Endothelial cell of umbilical vein (primary cell): ENCODE measurements at regions not wholly inside any gene's neighbourhood (a gene's known extent, or its start where the extent isn't known, plus 50 kb on each side); places are given as distances from the start of the nearest gene placed in this dataset.

Experiments used
- BruUV-seq: library from RNA; stranded (reverse); fragments of 400-500 nt; replicated peaks from 2 replicates; lab custom pipeline; 2021; lab: Mats Ljungman, UMichigan
- CTCF ChIA-PET: fragments of 300-600, 350-600 bp; sonication (Branson Sonifier 250); formaldehyde crosslinking; loops from one replicate; lab custom pipeline; 2021; ENCODE audit warnings: antibody characterized with exemption, inconsistent platforms; lab: Charles Lee
- POLR2A ChIA-PET: fragments of 300-600, 350-600 bp; sonication (Branson Sonifier 250); formaldehyde crosslinking; loops from one replicate; lab custom pipeline; 2021; ENCODE audit warnings: antibody characterized with exemption, inconsistent platforms; lab: Charles Lee
- DNase-seq: peaks from one replicate; pipeline ENCODE4 v3.0.0-alpha.2; 2011; ENCODE audit warnings: low read depth, low spot score
- FAIRE-seq: peaks from 2 replicates; lab custom pipeline; 2011; peaks lifted over from hg19 to GRCh38; lab: Jason Lieb, UNC
- H2AFZ ChIP-seq: 2 replicates; pipeline ENCODE4 v1.6.0; 2012; ENCODE audit warnings: low read depth, low read length, control low read depth, inconsistent platforms
- H3K27ac ChIP-seq: 2 replicates; pipeline ENCODE4 v1.5.1; 2011; ENCODE audit warnings: low read depth, mild to moderate bottlenecking, control low read depth, low read length, moderate library complexity; ENCODE audit not compliant: insufficient read depth
- H3K27me3 ChIP-seq, 2 experiments: 2 replicates each; pipeline versions ENCODE4 v1.6.0 to v1.6.1; 2011; ENCODE audit warnings: low read length in 2 of 2, mixed read lengths in 1 of 2; ENCODE audit not compliant: control insufficient read depth in 2 of 2, insufficient read depth in 2 of 2
- H3K36me3 ChIP-seq, 2 experiments: 2 replicates in 1 of 2; 3 replicates in 1 of 2; pipeline ENCODE4 v1.5.1; 2011; ENCODE audit warnings: low read length in 2 of 2, mild to moderate bottlenecking in 1 of 2, moderate library complexity in 1 of 2; ENCODE audit not compliant: control insufficient read depth in 2 of 2, insufficient read depth in 2 of 2; ENCODE audit errors: extremely low read depth in 1 of 2
- H3K4me1 ChIP-seq: 3 replicates; pipeline ENCODE4 v1.5.1; 2011; ENCODE audit warnings: mild to moderate bottlenecking, low read length; ENCODE audit not compliant: control insufficient read depth, insufficient read depth; ENCODE audit errors: extremely low read depth
- H3K4me2 ChIP-seq: 2 replicates; pipeline ENCODE4 v1.6.1; 2011; ENCODE audit warnings: low read length, control low read depth, mixed read lengths; ENCODE audit not compliant: insufficient read depth
- H3K4me3 ChIP-seq, 3 experiments: fragments of 200-600 bp in 1 of 3; sonication (generic), shearing (Covaris generic) in 1 of 3; replicated peaks in 1 of 3; 2 replicates each; pipeline ENCODE4 v1.5.1; 2011 to 2016; ENCODE audit warnings: control low read depth in 3 of 3, low read length in 3 of 3, mild to moderate bottlenecking in 2 of 3, inconsistent platforms in 1 of 3, low read depth in 1 of 3, moderate library complexity in 1 of 3; ENCODE audit not compliant: insufficient read depth in 1 of 3
- H3K79me2 ChIP-seq: 2 replicates; pipeline ENCODE4 v1.6.0; 2012; ENCODE audit warnings: low read length, inconsistent platforms; ENCODE audit not compliant: control insufficient read depth, insufficient read depth
- H3K9ac ChIP-seq: replicated peaks from 2 replicates; pipeline ENCODE3; 2011; ENCODE audit warnings: low read length, control low read depth; ENCODE audit not compliant: insufficient read depth; ENCODE audit errors: extremely low read depth
- H3K9me1 ChIP-seq: replicated peaks from 3 replicates; pipeline ENCODE4 v1.6.0; 2011; ENCODE audit warnings: mild to moderate bottlenecking, low read length; ENCODE audit not compliant: control insufficient read depth, insufficient read depth; ENCODE audit errors: extremely low read depth
- H3K9me3 ChIP-seq: replicated peaks from 2 replicates; pipeline ENCODE4 v1.5.1; 2012; ENCODE audit warnings: low read length, inconsistent platforms; ENCODE audit not compliant: control insufficient read depth, insufficient read depth
- H4K20me1 ChIP-seq: replicated peaks from 2 replicates; pipeline ENCODE3; 2011; ENCODE audit warnings: mild to moderate bottlenecking, low read length; ENCODE audit not compliant: control insufficient read depth, insufficient read depth; ENCODE audit errors: extremely low read depth
- EZH2 ChIP-seq: IDR thresholded peaks from 2 replicates; pipeline ENCODE4 v1.6.1; 2012; ENCODE audit warnings: borderline replicate concordance, low read depth, mild to moderate bottlenecking, moderate library complexity, low read length, inconsistent platforms; ENCODE audit not compliant: severe bottlenecking
- FOS ChIP-seq: IDR thresholded peaks from 2 replicates; pipeline ENCODE4 v1.6.1; 2011; ENCODE audit warnings: mild to moderate bottlenecking, low read length, moderate library complexity, borderline replicate concordance; ENCODE audit not compliant: insufficient read depth
- GATA2 ChIP-seq: IDR thresholded peaks from 2 replicates; pipeline ENCODE4 v1.7.0; 2011; ENCODE audit warnings: low read depth, mild to moderate bottlenecking, moderate library complexity, mixed read lengths, low read length; ENCODE audit not compliant: insufficient read length, insufficient read depth
- JUN ChIP-seq: IDR thresholded peaks from 2 replicates; pipeline ENCODE4 v1.6.1; 2011; ENCODE audit warnings: borderline replicate concordance, low read depth; ENCODE audit not compliant: insufficient read length, insufficient read depth
- MYC ChIP-seq: IDR thresholded peaks from one replicate; pipeline ENCODE4 v1.6.1; 2011; ENCODE audit warnings: mild to moderate bottlenecking, low read depth, low read length
- POLR2A ChIP-seq: IDR thresholded peaks from 2 replicates; pipeline ENCODE4 v1.6.1; 2012; ENCODE audit warnings: low read depth, mild to moderate bottlenecking, control low read depth, low read length
- POLR2AphosphoS5 ChIP-seq: IDR thresholded peaks from 2 replicates; pipeline ENCODE4 v1.6.1; 2012; ENCODE audit warnings: low read depth, mild to moderate bottlenecking, control low read depth, low read length, moderate library complexity; ENCODE audit not compliant: insufficient read depth
- dilution Hi-C: fragments of 300-500 bp; cut with MboI; formaldehyde crosslinking; loops from one replicate; pipeline ENCODE4 v1.15.0; 2019; ENCODE audit warnings: low sequenced_read_pairs; ENCODE audit not compliant: extremely low pct_ligation_motif_present
- intact Hi-C: fragments of 100-400 bp; cut with micrococcal nuclease; formaldehyde crosslinking; loops from one replicate; pipeline ENCODE4 v1.10.0; 2022
- TF ChIP-seq, protein P1 (sequence below), 2 donors: IDR thresholded peaks; 1 replicate in 1 of 2; 2 replicates in 1 of 2; pipeline ENCODE4 v1.5.1; 2011; ENCODE audit warnings: low read length in 2 of 2, mild to moderate bottlenecking in 2 of 2, moderate library complexity in 2 of 2, control low read depth in 1 of 2, inconsistent platforms in 1 of 2, low read depth in 1 of 2; ENCODE audit not compliant: insufficient read depth in 1 of 2; ENCODE audit errors: extremely low read depth in 1 of 2
- TF ChIP-seq, protein P2 (sequence below): IDR thresholded peaks from 2 replicates; pipeline ENCODE4 v1.6.1; 2011; ENCODE audit not compliant: insufficient read depth, insufficient read length

DNA sequence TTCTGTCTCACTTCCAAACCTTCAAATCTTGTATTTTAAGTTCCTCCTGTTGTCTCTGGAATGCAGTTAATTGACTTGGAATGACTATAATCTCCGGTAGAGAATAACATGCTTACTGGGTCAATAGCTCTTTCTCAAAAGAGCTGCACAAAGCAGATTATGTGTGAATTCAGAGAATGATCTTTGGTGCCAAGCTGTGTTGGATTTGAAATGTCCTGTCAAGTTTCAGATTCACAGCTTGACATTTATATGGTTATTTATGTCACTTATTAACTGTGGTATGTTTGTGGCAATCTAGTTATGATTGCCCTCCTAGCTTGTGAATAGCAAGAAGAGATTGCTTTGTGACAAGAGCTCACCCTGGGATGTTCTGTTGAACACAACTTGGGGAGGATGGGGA, 128.3 kb upstream of the KCNE2 start:
- POLR2A ChIA-PET, result no interaction called here
- Histone ChIP-seq H3K27me3 (peaks cover 4 to 8% of the 10 kb centered on the region in 2 experiments), H3K79me2 (no peaks in the 10 kb centered on the region), H3K9me1 (no peaks in the 10 kb centered on the region), H3K4me2 (no peak overlapping the region), H3K9me3 (no peaks in the 10 kb centered on the region), H3K4me3 (no peak overlapping the region), H3K36me3 (no peaks in the 10 kb centered on the region), H3K4me1 (no peaks in the 10 kb centered on the region), H2AFZ (no peak overlapping the region), H4K20me1 (no peaks in the 10 kb centered on the region), H3K9ac (no peak overlapping the region), H3K27ac (no peak overlapping the region)
- dilution Hi-C loops, result no loop called here
- DNase-seq, result no peak
- CTCF ChIA-PET, result interaction anchor here (0.6 to 2.0 kb wide), 8 partner anchors 8 to 311 kb away, joined by 3 to 15 read pairs (median 3); no protein-coding TSS in a partner anchor
- no TSS peak for BruUV-seq
- TF ChIP-seq MYC (no peak), EZH2 (no peak), FOS (no peak), POLR2A (no peak), POLR2AphosphoS5 (no peak), GATA2 (no peak), JUN (no peak)
- TF ChIP-seq, protein P1, sequence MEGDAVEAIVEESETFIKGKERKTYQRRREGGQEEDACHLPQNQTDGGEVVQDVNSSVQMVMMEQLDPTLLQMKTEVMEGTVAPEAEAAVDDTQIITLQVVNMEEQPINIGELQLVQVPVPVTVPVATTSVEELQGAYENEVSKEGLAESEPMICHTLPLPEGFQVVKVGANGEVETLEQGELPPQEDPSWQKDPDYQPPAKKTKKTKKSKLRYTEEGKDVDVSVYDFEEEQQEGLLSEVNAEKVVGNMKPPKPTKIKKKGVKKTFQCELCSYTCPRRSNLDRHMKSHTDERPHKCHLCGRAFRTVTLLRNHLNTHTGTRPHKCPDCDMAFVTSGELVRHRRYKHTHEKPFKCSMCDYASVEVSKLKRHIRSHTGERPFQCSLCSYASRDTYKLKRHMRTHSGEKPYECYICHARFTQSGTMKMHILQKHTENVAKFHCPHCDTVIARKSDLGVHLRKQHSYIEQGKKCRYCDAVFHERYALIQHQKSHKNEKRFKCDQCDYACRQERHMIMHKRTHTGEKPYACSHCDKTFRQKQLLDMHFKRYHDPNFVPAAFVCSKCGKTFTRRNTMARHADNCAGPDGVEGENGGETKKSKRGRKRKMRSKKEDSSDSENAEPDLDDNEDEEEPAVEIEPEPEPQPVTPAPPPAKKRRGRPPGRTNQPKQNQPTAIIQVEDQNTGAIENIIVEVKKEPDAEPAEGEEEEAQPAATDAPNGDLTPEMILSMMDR (IDR thresholded peaks at IDR 0.05; ENCODE audit: extremely low read depth in 1 of 2, insufficient read depth in 1 of 2, low read depth in 1 of 2, low read length in 2 of 2), result no peak
- TF ChIP-seq, protein P2, sequence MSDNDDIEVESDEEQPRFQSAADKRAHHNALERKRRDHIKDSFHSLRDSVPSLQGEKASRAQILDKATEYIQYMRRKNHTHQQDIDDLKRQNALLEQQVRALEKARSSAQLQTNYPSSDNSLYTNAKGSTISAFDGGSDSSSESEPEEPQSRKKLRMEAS, result no peak
- no peak for FAIRE-seq
- intact Hi-C loops, result no loop called here
